HG03442 (cell line): ENCODE measurements at regions not wholly inside any gene's neighbourhood (a gene's known extent, or its start where the extent isn't known, plus 50 kb on each side); places are given as distances from the start of the nearest gene placed in this dataset.
"Not testable (repeated sequence)": the region's sequence is repeated elsewhere in the genome, so short reads cannot be mapped to it uniquely, and the experiment has no call there.

Source experiments
- ATAC-seq: cut with Tn5 transposase; IDR thresholded peaks from one replicate; pipeline ENCODE4 v1.9.1; 2021; ENCODE audit warnings: mild to moderate bottlenecking, moderate library complexity; ENCODE audit not compliant: unreplicated experiment

- not testable (repeated sequence) for ATAC-seq
Observed at GRCh38 chr7:81152925-81153324, 234.1 kb upstream of the SEMA3C start.

DNA sequence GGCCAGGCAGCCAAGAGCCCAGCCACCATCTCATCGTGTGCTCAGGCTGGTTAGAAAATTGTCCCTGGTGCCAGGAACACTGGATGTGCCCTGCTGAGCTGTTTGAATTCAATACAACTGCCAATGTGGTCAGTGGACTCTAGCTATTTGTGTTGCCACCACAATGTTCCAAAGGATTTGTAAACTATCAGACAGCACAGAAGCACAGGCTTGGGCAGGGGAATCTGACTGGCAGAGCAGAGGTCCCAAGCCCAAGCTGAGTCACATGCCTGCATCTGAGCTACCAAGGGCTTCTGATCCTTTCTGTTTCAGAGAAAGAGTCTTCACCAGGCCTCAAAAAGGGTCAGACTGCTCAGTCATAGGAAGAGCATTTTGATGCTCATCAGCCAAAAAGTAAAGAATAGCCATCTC lies 232.1 kb upstream of the SEMA3C start:
- no peak for ATAC-seq

DNA sequence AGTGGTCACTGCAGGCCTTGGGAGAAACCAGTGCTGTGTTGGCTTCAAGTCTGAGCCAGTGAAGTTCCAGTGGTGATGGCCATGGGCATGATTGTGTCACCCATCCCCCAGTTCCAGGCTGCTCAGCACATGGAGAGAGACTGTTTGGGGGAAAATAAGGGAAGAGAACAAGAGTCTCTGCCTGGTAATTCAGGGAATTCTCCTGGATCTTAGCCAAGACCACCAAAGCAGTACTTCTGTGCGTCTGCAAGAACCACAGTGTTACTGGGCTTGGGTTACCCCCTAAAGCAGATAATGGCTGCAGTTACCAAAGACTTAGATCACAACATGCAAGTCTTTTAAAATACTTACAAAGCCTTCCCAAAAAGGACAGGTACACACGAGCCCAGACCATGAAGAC lies 225.0 kb upstream of the SEMA3C start:
- ATAC-seq = no peak

DNA sequence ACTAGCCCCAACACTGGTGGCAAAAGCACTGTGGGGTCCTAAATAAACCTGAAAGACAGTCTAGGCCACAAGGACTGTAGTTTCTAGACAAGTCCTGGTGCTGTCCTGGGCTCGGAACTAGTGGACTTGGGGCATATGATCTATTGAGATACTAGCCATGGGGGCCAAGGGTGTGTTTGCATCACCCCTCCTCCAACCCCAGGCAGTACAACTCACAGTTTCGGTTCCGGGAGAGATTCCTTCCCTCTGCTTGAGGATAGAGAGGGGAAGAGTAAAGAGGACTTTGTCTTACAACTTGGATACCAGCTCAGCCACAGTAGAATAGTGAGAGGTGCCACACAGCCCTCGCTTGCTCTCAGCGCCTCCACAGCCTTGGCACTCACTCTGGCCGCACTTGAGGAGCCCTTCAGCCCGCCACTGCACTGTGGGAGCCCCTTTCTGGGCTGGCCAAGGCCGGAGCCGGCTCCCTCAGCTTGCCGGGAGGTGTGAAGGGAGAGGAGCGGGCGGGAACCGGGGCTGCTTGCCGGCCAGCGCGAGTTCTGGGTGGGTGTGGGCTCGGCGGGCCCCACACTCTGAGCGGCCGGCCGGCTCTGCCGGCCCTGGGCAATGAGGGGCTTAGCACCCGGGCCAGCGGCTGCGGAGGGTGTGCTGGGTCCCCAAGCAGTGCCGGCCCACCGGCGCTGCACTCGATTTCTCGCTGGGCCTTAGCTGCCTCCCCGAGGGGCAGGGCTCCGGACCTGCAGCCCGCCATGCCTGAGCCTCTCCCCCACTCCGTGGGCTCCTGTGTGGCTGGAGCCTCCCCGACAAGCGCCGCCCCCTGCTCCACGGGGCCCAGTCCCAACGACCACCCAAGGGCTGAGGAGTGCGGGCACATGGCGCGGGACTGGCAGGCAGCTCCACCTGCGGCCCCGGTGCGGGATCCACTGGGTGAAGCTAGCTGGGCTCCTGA lies 222.7 kb upstream of the SEMA3C start:
- ATAC-seq = not testable (repeated sequence)

- ATAC-seq = no peak
Observed at GRCh38 chr7:81140775-81141174, 221.9 kb upstream of the SEMA3C start.

DNA sequence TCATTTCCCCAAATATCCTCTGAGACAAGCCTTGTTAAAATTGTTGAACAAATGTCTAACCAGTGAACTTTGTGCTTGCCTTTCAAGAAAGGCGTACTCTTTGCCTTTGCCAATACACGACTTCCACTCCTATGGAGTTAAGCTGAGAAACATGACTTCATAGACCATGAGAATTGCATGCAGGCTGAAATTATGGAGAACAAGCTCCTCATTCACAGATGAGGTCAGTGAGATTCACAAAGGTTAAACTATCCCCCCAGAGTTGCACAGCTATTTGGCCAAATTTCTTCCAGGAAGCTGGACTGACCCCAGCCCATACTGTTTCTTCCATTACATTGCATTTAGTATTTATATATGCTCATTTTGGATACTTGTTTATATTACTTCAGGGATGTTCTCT lies 221.4 kb upstream of the SEMA3C start:
- ATAC-seq = no peak

GRCh38 chr7:81138870-81139269 lies 220.0 kb upstream of the SEMA3C start:
- ATAC-seq = no peak

DNA sequence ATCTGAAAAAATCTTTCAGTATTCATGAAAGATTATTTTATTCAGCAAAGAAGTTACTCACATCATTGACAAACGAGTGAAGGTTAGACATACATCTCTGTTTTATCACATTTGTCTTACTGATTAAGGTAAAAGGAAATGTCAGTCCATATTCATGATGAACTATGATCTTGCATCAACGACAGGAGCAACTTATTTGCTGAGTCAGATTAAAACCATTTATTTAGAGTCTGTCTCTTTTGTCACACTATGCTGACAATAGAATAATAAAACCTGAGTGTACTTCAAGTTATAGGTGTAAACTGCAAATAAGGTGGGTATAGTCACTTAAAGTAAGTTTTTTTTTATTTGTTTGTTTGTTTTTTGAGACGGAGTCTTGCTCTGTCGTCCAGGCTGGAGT lies 216.5 kb upstream of the SEMA3C start:
- ATAC-seq = no peak

- ATAC-seq = no peak
Observed at GRCh38 chr7:81128011-81128410, 209.2 kb upstream of the SEMA3C start.

DNA sequence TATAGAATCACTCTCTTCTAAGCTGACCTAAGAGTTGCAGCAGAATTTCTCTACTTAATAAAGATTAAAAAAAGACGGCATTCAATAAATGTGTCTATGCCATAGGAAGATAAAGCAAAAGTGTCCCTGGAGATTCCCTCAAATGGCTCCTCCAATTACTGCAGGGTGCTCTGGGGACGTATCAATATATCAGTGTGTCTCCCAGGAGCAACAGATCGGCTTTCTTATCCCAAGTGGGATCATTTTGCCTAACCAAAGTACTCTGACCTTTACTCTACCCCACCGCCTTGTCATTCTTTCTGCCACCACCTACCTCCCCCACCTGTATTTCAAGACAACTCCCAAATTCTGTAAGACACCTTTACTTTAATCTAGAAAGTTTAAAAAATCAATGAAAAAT lies 202.0 kb upstream of the SEMA3C start:
- ATAC-seq = no peak

DNA sequence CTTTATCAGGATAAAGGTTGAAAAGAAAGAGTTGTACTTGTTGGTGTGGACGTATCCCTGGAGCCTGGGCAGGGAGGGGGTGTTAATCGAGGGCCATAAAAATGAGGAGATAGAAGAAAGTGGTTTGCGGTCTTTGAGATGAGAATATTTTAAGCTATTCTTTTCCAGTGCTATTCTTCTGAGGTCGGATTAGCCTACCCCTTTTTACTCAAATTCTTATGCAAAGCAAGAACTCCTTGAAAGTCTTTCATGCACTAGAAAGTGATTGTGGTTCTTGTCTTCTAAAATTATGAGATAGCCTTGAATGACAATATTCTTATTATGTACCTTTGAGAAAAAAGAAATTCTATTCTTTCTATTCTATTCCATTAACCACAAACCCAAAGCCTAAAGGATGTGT lies 201.3 kb upstream of the SEMA3C start:
- ATAC-seq = no peak

GRCh38 chr7:81114633-81115032 lies 195.8 kb upstream of the SEMA3C start:
- ATAC-seq = no peak

- ATAC-seq = no peak
Observed at GRCh38 chr7:81112731-81113130, 193.9 kb upstream of the SEMA3C start.

- ATAC-seq = no peak
Observed at GRCh38 chr7:81111781-81112540, 193.1 kb upstream of the SEMA3C start.

DNA sequence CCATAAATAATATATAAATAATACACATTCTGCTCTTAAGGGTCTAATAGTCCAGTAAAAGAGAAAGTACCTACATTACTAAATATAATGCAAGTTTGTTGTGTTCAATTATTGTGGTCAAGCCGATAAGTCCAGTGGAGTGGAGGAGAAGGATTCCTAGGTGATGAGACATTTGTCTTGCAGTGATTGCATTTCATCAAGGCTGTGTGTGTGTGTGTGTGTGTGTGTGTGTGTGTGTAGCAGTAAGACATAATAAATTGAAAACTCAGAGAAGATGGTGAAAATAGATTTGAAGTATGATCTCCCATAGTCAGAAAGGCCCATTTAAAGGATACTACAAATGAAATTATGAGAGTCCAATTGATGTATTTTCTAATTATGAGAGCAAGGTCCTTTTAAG lies 192.5 kb upstream of the SEMA3C start:
- no peak for ATAC-seq

- ATAC-seq = no peak
Observed at GRCh38 chr7:81110673-81111072, 191.8 kb upstream of the SEMA3C start.

DNA sequence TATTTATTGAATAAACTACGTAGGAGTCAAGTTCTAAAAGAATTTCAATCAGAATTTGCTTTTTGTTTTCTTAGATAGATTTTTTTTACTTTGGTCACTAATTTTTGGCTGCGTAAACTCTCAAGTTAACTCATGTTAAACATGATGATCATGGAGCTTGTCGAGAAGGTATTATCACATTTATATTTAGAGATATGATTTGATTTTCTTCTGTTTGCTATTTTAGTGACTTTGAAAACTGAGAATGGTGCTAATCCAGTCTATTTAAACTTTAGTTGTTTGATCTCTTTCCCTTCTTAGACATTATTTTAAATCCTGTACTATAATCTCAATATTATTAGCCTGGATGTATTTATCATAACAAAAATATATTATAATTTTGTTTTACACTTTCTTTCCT lies 179.4 kb upstream of the SEMA3C start:
- ATAC-seq = no peak

GRCh38 chr7:81094952-81095351 lies 176.1 kb upstream of the SEMA3C start:
- ATAC-seq = no peak

- no peak for ATAC-seq
Observed at GRCh38 chr7:81081616-81082015, 162.8 kb upstream of the SEMA3C start.

- no peak for ATAC-seq
Observed at GRCh38 chr7:81080553-81080952, 161.7 kb upstream of the SEMA3C start.

- ATAC-seq = no peak
Observed at GRCh38 chr7:81079746-81080145, 160.9 kb upstream of the SEMA3C start.

- ATAC-seq = no peak
Observed at GRCh38 chr7:81075150-81075549, 156.3 kb upstream of the SEMA3C start.
